Immature natural killer cell (primary cell): ENCODE measurements at regions not wholly inside any gene's neighbourhood (a gene's known extent, or its start where the extent isn't known, plus 50 kb on each side); places are given as distances from the start of the nearest gene placed in this dataset.
"Not testable (repeated sequence)": the region's sequence is repeated elsewhere in the genome, so short reads cannot be mapped to it uniquely, and the experiment has no call there.

Experiments used
- DNase-seq, 3 donors: peaks; one replicate each; pipeline ENCODE4 v3.0.0; 2022; ENCODE audit warnings: mixed read lengths in 1 of 3
- H3K27ac Mint-ChIP-seq, 6 donors: one replicate each; pipeline ENCODE4 v1.8.0; 2020; ENCODE audit warnings: mixed read lengths in 6 of 6, mild to moderate bottlenecking in 5 of 6, inconsistent platforms in 4 of 6, moderate library complexity in 3 of 6
- H3K27me3 Mint-ChIP-seq, 3 donors: one replicate each; pipeline ENCODE4 v1.8.0; 2020 to 2021; ENCODE audit warnings: low read depth in 3 of 3, mild to moderate bottlenecking in 3 of 3, mixed read lengths in 3 of 3, moderate library complexity in 3 of 3, inconsistent platforms in 1 of 3
- H3K36me3 Mint-ChIP-seq, 3 donors: one replicate each; pipeline ENCODE4 v1.8.0; 2020; ENCODE audit warnings: mixed read lengths in 3 of 3, inconsistent platforms in 2 of 3, mild to moderate bottlenecking in 2 of 3
- H3K4me1 Mint-ChIP-seq, 2 donors: one replicate each; pipeline ENCODE4 v1.8.0; 2020; ENCODE audit warnings: inconsistent platforms in 2 of 2, mild to moderate bottlenecking in 2 of 2, mixed read lengths in 2 of 2, moderate library complexity in 1 of 2
- H3K4me3 Mint-ChIP-seq, 5 donors: one replicate each; pipeline ENCODE4 v1.8.0; 2020; ENCODE audit warnings: mild to moderate bottlenecking in 5 of 5, mixed read lengths in 5 of 5, inconsistent platforms in 3 of 5, moderate library complexity in 3 of 5
- H3K9me3 Mint-ChIP-seq, 6 donors: one replicate each; pipeline ENCODE4 v1.8.0; 2020; ENCODE audit warnings: mild to moderate bottlenecking in 6 of 6, mixed read lengths in 6 of 6, inconsistent platforms in 4 of 6, moderate library complexity in 3 of 6

- peaks cover 19 to 22% of the 10 kb centered on the region in 2 donors for H3K4me1 Mint-ChIP-seq
- H3K9me3 Mint-ChIP-seq = peaks cover 9 to 24% (median 16%) of the 10 kb centered on the region in 6 donors
- H3K27me3 Mint-ChIP-seq = peaks cover 3 to 10% (median 9%) of the 10 kb centered on the region in 3 donors
- peak overlapping the region; percentile 76 to 81 (median 79) for H3K4me3 Mint-ChIP-seq
- H3K36me3 Mint-ChIP-seq = peaks cover 4 to 8% (median 4%) of the 10 kb centered on the region in 3 donors
- H3K27ac Mint-ChIP-seq = peak overlapping the region in 4 of 6 donors; percentile 62 to 83 (median 80)
- peak; percentile 77 to 84 (median 82) for DNase-seq
These were observed 59.1 kb downstream of the ZNF467 start for GRCh38 chr7:149714081-149714909.

GRCh38 chr7:149713731-149714068 lies 59.7 kb downstream of the ZNF467 start:
- H3K4me1 Mint-ChIP-seq = peaks cover 19% of the 10 kb centered on the region in 2 donors
- H3K9me3 Mint-ChIP-seq = peaks cover 11 to 25% (median 17%) of the 10 kb centered on the region in 6 donors
- no peak overlapping the region for H3K27ac Mint-ChIP-seq
- peak overlapping the region; percentile 67 to 81 (median 79) for H3K4me3 Mint-ChIP-seq
- DNase-seq = no peak
- peaks cover 4 to 8% (median 4%) of the 10 kb centered on the region in 3 donors for H3K36me3 Mint-ChIP-seq
- peaks cover 3 to 10% (median 8%) of the 10 kb centered on the region in 3 donors for H3K27me3 Mint-ChIP-seq

- Mint-ChIP-seq H3K4me1 (peaks cover 19% of the 10 kb centered on the region in 2 donors), H3K36me3 (peaks cover 4 to 8% (median 4%) of the 10 kb centered on the region in 3 donors), H3K27ac (peak overlapping the region in 1 of 6 donors; percentile 28), H3K27me3 (peaks cover 3 to 10% (median 8%) of the 10 kb centered on the region in 3 donors), H3K9me3 (peaks cover 11 to 25% (median 17%) of the 10 kb centered on the region in 6 donors), H3K4me3 (peak overlapping the region; percentile 49 to 71 (median 58))
- DNase-seq = no peak
These were observed 60.2 kb downstream of the ZNF467 start for GRCh38 chr7:149713061-149713730.

GRCh38 chr7:149708026-149708425 lies 65.4 kb downstream of the ZNF467 start:
- Mint-ChIP-seq H3K4me3 (no peak overlapping the region), H3K27ac (no peak overlapping the region), H3K4me1 (no peaks in the 10 kb centered on the region), H3K36me3 (peaks cover 4 to 8% (median 4%) of the 10 kb centered on the region in 3 donors), H3K9me3 (peaks cover 13 to 25% (median 17%) of the 10 kb centered on the region in 6 donors), H3K27me3 (peaks cover 5 to 8% (median 7%) of the 10 kb centered on the region in 3 donors)
- DNase-seq = no peak

- H3K4me3 Mint-ChIP-seq = no peak overlapping the region
- peaks cover 4 to 8% (median 4%) of the 10 kb centered on the region in 3 donors for H3K36me3 Mint-ChIP-seq
These were observed 65.9 kb downstream of the ZNF467 start for GRCh38 chr7:149707448-149707886.

GRCh38 chr7:149706398-149706797 lies 67.0 kb downstream of the ZNF467 start:
- DNase-seq = no peak
- H3K27ac Mint-ChIP-seq = no peak overlapping the region
- H3K9me3 Mint-ChIP-seq = peaks cover 13 to 22% (median 16%) of the 10 kb centered on the region in 6 donors

More at GRCh38 chr7:149707448-149707886, 65.9 kb downstream of the ZNF467 start:
- Mint-ChIP-seq H3K27ac (no peak overlapping the region), H3K4me1 (no peaks in the 10 kb centered on the region), H3K9me3 (peaks cover 13 to 25% (median 17%) of the 10 kb centered on the region in 6 donors), H3K27me3 (peaks cover 4 to 8% (median 5%) of the 10 kb centered on the region in 3 donors)
- DNase-seq = no peak

GRCh38 chr7:149704507-149704906 lies 68.9 kb downstream of the ZNF467 start:
- Mint-ChIP-seq H3K27me3 (peaks cover 2 to 6% (median 4%) of the 10 kb centered on the region in 3 donors), H3K9me3 (peaks cover 3 to 6% (median 3%) of the 10 kb centered on the region in 6 donors), H3K4me1 (no peaks in the 10 kb centered on the region), H3K27ac (no peak overlapping the region), H3K4me3 (no peak overlapping the region), H3K36me3 (peaks cover 0 to 2% (median 2%) of the 10 kb centered on the region in 3 donors)
- DNase-seq = no peak

More at GRCh38 chr7:149706398-149706797, 67.0 kb downstream of the ZNF467 start:
- H3K4me3 Mint-ChIP-seq = no peak overlapping the region
- peaks cover 4 to 7% (median 4%) of the 10 kb centered on the region in 3 donors for H3K36me3 Mint-ChIP-seq
- H3K27me3 Mint-ChIP-seq = peaks cover 4 to 8% (median 6%) of the 10 kb centered on the region in 3 donors
- no peaks in the 10 kb centered on the region for H3K4me1 Mint-ChIP-seq

GRCh38 chr7:149703044-149703650 lies 70.2 kb downstream of the ZNF467 start:
- Mint-ChIP-seq H3K36me3 (no peaks in the 10 kb centered on the region), H3K27ac (no peak overlapping the region), H3K4me3 (no peak overlapping the region), H3K9me3 (peaks cover 2 to 7% (median 5%) of the 10 kb centered on the region in 6 donors), H3K27me3 (peaks cover 7 to 8% (median 7%) of the 10 kb centered on the region in 3 donors), H3K4me1 (no peaks in the 10 kb centered on the region)
- no peak for DNase-seq

- Mint-ChIP-seq H3K36me3 (peaks cover 0 to 3% (median 0%) of the 10 kb centered on the region in 3 donors), H3K9me3 (peaks cover 3 to 19% (median 13%) of the 10 kb centered on the region in 6 donors), H3K4me3 (no peak overlapping the region), H3K4me1 (no peaks in the 10 kb centered on the region), H3K27ac (no peak overlapping the region), H3K27me3 (peaks cover 9 to 17% (median 10%) of the 10 kb centered on the region in 3 donors)
- no peak for DNase-seq
These were observed 71.7 kb downstream of the ZNF467 start for GRCh38 chr7:149701495-149702240.

GRCh38 chr7:149697767-149698166 lies 75.6 kb downstream of the ZNF467 start:
- not testable (repeated sequence) for H3K4me3 Mint-ChIP-seq, H3K36me3 Mint-ChIP-seq, H3K27ac Mint-ChIP-seq, DNase-seq, H3K4me1 Mint-ChIP-seq
- Mint-ChIP-seq H3K9me3 (peaks cover 3 to 19% (median 14%) of the 10 kb centered on the region in 6 donors), H3K27me3 (peaks cover 13 to 19% (median 18%) of the 10 kb centered on the region in 3 donors)

- no peaks in the 10 kb centered on the region for H3K4me1 Mint-ChIP-seq
These were observed 77.1 kb downstream of the ZNF467 start for GRCh38 chr7:149696280-149696679.

GRCh38 chr7:149692557-149692982 lies 80.8 kb downstream of the ZNF467 start:
- Mint-ChIP-seq H3K27ac (no peak overlapping the region), H3K4me3 (peak overlapping the region in 1 of 5 donors; percentile 9), H3K9me3 (peaks cover 3 to 13% (median 6%) of the 10 kb centered on the region in 6 donors), H3K36me3 (peaks cover 0 to 3% (median 0%) of the 10 kb centered on the region in 3 donors), H3K4me1 (no peaks in the 10 kb centered on the region), H3K27me3 (peaks cover 16 to 34% (median 31%) of the 10 kb centered on the region in 3 donors)
- no peak for DNase-seq

More at GRCh38 chr7:149696280-149696679, 77.1 kb downstream of the ZNF467 start:
- DNase-seq = no peak
- H3K4me3 Mint-ChIP-seq = no peak overlapping the region
- peaks cover 3 to 19% (median 14%) of the 10 kb centered on the region in 6 donors for H3K9me3 Mint-ChIP-seq
- H3K36me3 Mint-ChIP-seq = peaks cover 0 to 3% (median 0%) of the 10 kb centered on the region in 3 donors
- H3K27ac Mint-ChIP-seq = no peak overlapping the region
- peaks cover 17 to 26% (median 22%) of the 10 kb centered on the region in 3 donors for H3K27me3 Mint-ChIP-seq
